Endothelial cell of umbilical vein (primary cell): ENCODE measurements at regions not wholly inside any gene's neighbourhood (a gene's known extent, or its start where the extent isn't known, plus 50 kb on each side); places are given as distances from the start of the nearest gene placed in this dataset.

Experiments used
- BruUV-seq: library from RNA; stranded (reverse); fragments of 400-500 nt; replicated peaks from 2 replicates; lab custom pipeline; 2021; lab: Mats Ljungman, UMichigan
- CTCF ChIA-PET: fragments of 300-600, 350-600 bp; sonication (Branson Sonifier 250); formaldehyde crosslinking; loops from one replicate; lab custom pipeline; 2021; ENCODE audit warnings: antibody characterized with exemption, inconsistent platforms; lab: Charles Lee
- POLR2A ChIA-PET: fragments of 300-600, 350-600 bp; sonication (Branson Sonifier 250); formaldehyde crosslinking; loops from one replicate; lab custom pipeline; 2021; ENCODE audit warnings: antibody characterized with exemption, inconsistent platforms; lab: Charles Lee
- DNase-seq: peaks from one replicate; pipeline ENCODE4 v3.0.0-alpha.2; 2011; ENCODE audit warnings: low read depth, low spot score
- FAIRE-seq: peaks from 2 replicates; lab custom pipeline; 2011; peaks lifted over from hg19 to GRCh38; lab: Jason Lieb, UNC
- H2AFZ ChIP-seq: 2 replicates; pipeline ENCODE4 v1.6.0; 2012; ENCODE audit warnings: low read depth, low read length, control low read depth, inconsistent platforms
- H3K27ac ChIP-seq: 2 replicates; pipeline ENCODE4 v1.5.1; 2011; ENCODE audit warnings: low read depth, mild to moderate bottlenecking, control low read depth, low read length, moderate library complexity; ENCODE audit not compliant: insufficient read depth
- H3K27me3 ChIP-seq, 2 experiments: 2 replicates each; pipeline versions ENCODE4 v1.6.0 to v1.6.1; 2011; ENCODE audit warnings: low read length in 2 of 2, mixed read lengths in 1 of 2; ENCODE audit not compliant: control insufficient read depth in 2 of 2, insufficient read depth in 2 of 2
- H3K36me3 ChIP-seq, 2 experiments: 2 replicates in 1 of 2; 3 replicates in 1 of 2; pipeline ENCODE4 v1.5.1; 2011; ENCODE audit warnings: low read length in 2 of 2, mild to moderate bottlenecking in 1 of 2, moderate library complexity in 1 of 2; ENCODE audit not compliant: control insufficient read depth in 2 of 2, insufficient read depth in 2 of 2; ENCODE audit errors: extremely low read depth in 1 of 2
- H3K4me1 ChIP-seq: 3 replicates; pipeline ENCODE4 v1.5.1; 2011; ENCODE audit warnings: mild to moderate bottlenecking, low read length; ENCODE audit not compliant: control insufficient read depth, insufficient read depth; ENCODE audit errors: extremely low read depth
- H3K4me2 ChIP-seq: 2 replicates; pipeline ENCODE4 v1.6.1; 2011; ENCODE audit warnings: low read length, control low read depth, mixed read lengths; ENCODE audit not compliant: insufficient read depth
- H3K4me3 ChIP-seq, 3 experiments: fragments of 200-600 bp in 1 of 3; sonication (generic), shearing (Covaris generic) in 1 of 3; replicated peaks in 1 of 3; 2 replicates each; pipeline ENCODE4 v1.5.1; 2011 to 2016; ENCODE audit warnings: control low read depth in 3 of 3, low read length in 3 of 3, mild to moderate bottlenecking in 2 of 3, inconsistent platforms in 1 of 3, low read depth in 1 of 3, moderate library complexity in 1 of 3; ENCODE audit not compliant: insufficient read depth in 1 of 3
- H3K79me2 ChIP-seq: 2 replicates; pipeline ENCODE4 v1.6.0; 2012; ENCODE audit warnings: low read length, inconsistent platforms; ENCODE audit not compliant: control insufficient read depth, insufficient read depth
- H3K9ac ChIP-seq: replicated peaks from 2 replicates; pipeline ENCODE3; 2011; ENCODE audit warnings: low read length, control low read depth; ENCODE audit not compliant: insufficient read depth; ENCODE audit errors: extremely low read depth
- H3K9me1 ChIP-seq: replicated peaks from 3 replicates; pipeline ENCODE4 v1.6.0; 2011; ENCODE audit warnings: mild to moderate bottlenecking, low read length; ENCODE audit not compliant: control insufficient read depth, insufficient read depth; ENCODE audit errors: extremely low read depth
- H3K9me3 ChIP-seq: replicated peaks from 2 replicates; pipeline ENCODE4 v1.5.1; 2012; ENCODE audit warnings: low read length, inconsistent platforms; ENCODE audit not compliant: control insufficient read depth, insufficient read depth
- H4K20me1 ChIP-seq: replicated peaks from 2 replicates; pipeline ENCODE3; 2011; ENCODE audit warnings: mild to moderate bottlenecking, low read length; ENCODE audit not compliant: control insufficient read depth, insufficient read depth; ENCODE audit errors: extremely low read depth
- CTCF ChIP-seq, 2 donors: IDR thresholded peaks; 1 replicate in 1 of 2; 2 replicates in 1 of 2; pipeline ENCODE4 v1.5.1; 2011; ENCODE audit warnings: low read length in 2 of 2, mild to moderate bottlenecking in 2 of 2, moderate library complexity in 2 of 2, control low read depth in 1 of 2, inconsistent platforms in 1 of 2, low read depth in 1 of 2; ENCODE audit not compliant: insufficient read depth in 1 of 2; ENCODE audit errors: extremely low read depth in 1 of 2
- EZH2 ChIP-seq: IDR thresholded peaks from 2 replicates; pipeline ENCODE4 v1.6.1; 2012; ENCODE audit warnings: borderline replicate concordance, low read depth, mild to moderate bottlenecking, moderate library complexity, low read length, inconsistent platforms; ENCODE audit not compliant: severe bottlenecking
- FOS ChIP-seq: IDR thresholded peaks from 2 replicates; pipeline ENCODE4 v1.6.1; 2011; ENCODE audit warnings: mild to moderate bottlenecking, low read length, moderate library complexity, borderline replicate concordance; ENCODE audit not compliant: insufficient read depth
- GATA2 ChIP-seq: IDR thresholded peaks from 2 replicates; pipeline ENCODE4 v1.7.0; 2011; ENCODE audit warnings: low read depth, mild to moderate bottlenecking, moderate library complexity, mixed read lengths, low read length; ENCODE audit not compliant: insufficient read length, insufficient read depth
- JUN ChIP-seq: IDR thresholded peaks from 2 replicates; pipeline ENCODE4 v1.6.1; 2011; ENCODE audit warnings: borderline replicate concordance, low read depth; ENCODE audit not compliant: insufficient read length, insufficient read depth
- MYC ChIP-seq: IDR thresholded peaks from one replicate; pipeline ENCODE4 v1.6.1; 2011; ENCODE audit warnings: mild to moderate bottlenecking, low read depth, low read length
- POLR2A ChIP-seq: IDR thresholded peaks from 2 replicates; pipeline ENCODE4 v1.6.1; 2012; ENCODE audit warnings: low read depth, mild to moderate bottlenecking, control low read depth, low read length
- POLR2AphosphoS5 ChIP-seq: IDR thresholded peaks from 2 replicates; pipeline ENCODE4 v1.6.1; 2012; ENCODE audit warnings: low read depth, mild to moderate bottlenecking, control low read depth, low read length, moderate library complexity; ENCODE audit not compliant: insufficient read depth
- dilution Hi-C: fragments of 300-500 bp; cut with MboI; formaldehyde crosslinking; loops from one replicate; pipeline ENCODE4 v1.15.0; 2019; ENCODE audit warnings: low sequenced_read_pairs; ENCODE audit not compliant: extremely low pct_ligation_motif_present
- intact Hi-C: fragments of 100-400 bp; cut with micrococcal nuclease; formaldehyde crosslinking; loops from one replicate; pipeline ENCODE4 v1.10.0; 2022
- TF ChIP-seq, protein P1 (sequence below): IDR thresholded peaks from 2 replicates; pipeline ENCODE4 v1.6.1; 2011; ENCODE audit not compliant: insufficient read depth, insufficient read length

- H3K9me1 ChIP-seq, result no peaks in the 10 kb centered on the region
- peaks cover 5 to 30% of the 10 kb centered on the region in 2 experiments for H3K36me3 ChIP-seq
- dilution Hi-C loops, result no loop called here
- no TSS peak for BruUV-seq
- intact Hi-C loops, result no loop called here
- no peak overlapping the region for H3K9ac ChIP-seq
- H3K79me2 ChIP-seq, result no peaks in the 10 kb centered on the region
- H4K20me1 ChIP-seq, result no peaks in the 10 kb centered on the region
- H3K4me2 ChIP-seq, result no peak overlapping the region
- no peak overlapping the region for H3K4me3 ChIP-seq
- POLR2A ChIA-PET, result no interaction called here
- no peak for FAIRE-seq
- CTCF ChIA-PET, result no interaction called here
- H2AFZ ChIP-seq, result no peak overlapping the region
- DNase-seq, result no peak
- no peaks in the 10 kb centered on the region for H3K27me3 ChIP-seq
- no peak overlapping the region for H3K27ac ChIP-seq
- peaks cover 10% of the 10 kb centered on the region for H3K4me1 ChIP-seq
- TF ChIP-seq FOS, result no peak
- no peak for TF ChIP-seq POLR2AphosphoS5
- no peak for TF ChIP-seq CTCF (IDR thresholded peaks at IDR 0.05; ENCODE audit: extremely low read depth in 1 of 2, insufficient read depth in 1 of 2, low read depth in 1 of 2, low read length in 2 of 2)
- TF ChIP-seq JUN, result no peak
- no peak for TF ChIP-seq EZH2
- TF ChIP-seq, protein P1, sequence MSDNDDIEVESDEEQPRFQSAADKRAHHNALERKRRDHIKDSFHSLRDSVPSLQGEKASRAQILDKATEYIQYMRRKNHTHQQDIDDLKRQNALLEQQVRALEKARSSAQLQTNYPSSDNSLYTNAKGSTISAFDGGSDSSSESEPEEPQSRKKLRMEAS, result no peak
- TF ChIP-seq MYC, result no peak
- TF ChIP-seq GATA2, result no peak
- TF ChIP-seq POLR2A, result no peak
- no peaks in the 10 kb centered on the region for H3K9me3 ChIP-seq
These were observed 164.9 kb downstream of the UTRN start for GRCh38 chr6:144449911-144450597.
